Fibroblast of the aortic adventitia (primary cell): ENCODE measurements at regions not wholly inside any gene's neighbourhood (a gene's known extent, or its start where the extent isn't known, plus 50 kb on each side); places are given as distances from the start of the nearest gene placed in this dataset.

Source experiments
- DNase-seq: peaks from one replicate; pipeline ENCODE4 v3.0.0-alpha.2; 2010; ENCODE audit warnings: low read depth
- H3K4me3 ChIP-seq: 2 replicates; pipeline ENCODE4 v1.5.1; 2011; ENCODE audit warnings: low read depth, mild to moderate bottlenecking, control low read depth, low read length, moderate library complexity
- TF ChIP-seq, protein P1 (sequence below): IDR thresholded peaks from 2 replicates; pipeline ENCODE4 v1.5.1; 2011; ENCODE audit warnings: mild to moderate bottlenecking, low read length, control low read depth, inconsistent platforms; ENCODE audit not compliant: insufficient read depth

DNA sequence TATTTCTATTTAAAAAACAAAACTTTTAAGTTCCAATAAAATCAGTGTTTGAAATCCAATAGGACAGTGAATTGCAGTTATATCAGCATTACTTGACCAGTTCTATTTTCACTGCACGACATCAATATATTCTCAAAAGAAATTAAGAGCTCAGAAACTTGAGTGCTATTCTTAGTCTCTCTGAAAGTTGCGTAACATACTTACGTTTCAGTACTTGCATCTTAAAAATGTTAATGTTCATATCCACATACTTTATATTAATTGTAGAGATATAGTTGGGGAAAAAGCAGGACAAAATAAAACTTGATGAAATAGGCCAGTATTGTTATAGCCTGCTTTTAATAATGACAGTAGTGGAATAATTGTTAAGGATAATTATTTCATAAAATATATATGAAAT, 720.5 kb upstream of the PCDH9 start:
- DNase-seq, result no peak
- H3K4me3 ChIP-seq, result no peak overlapping the region
- TF ChIP-seq, protein P1, sequence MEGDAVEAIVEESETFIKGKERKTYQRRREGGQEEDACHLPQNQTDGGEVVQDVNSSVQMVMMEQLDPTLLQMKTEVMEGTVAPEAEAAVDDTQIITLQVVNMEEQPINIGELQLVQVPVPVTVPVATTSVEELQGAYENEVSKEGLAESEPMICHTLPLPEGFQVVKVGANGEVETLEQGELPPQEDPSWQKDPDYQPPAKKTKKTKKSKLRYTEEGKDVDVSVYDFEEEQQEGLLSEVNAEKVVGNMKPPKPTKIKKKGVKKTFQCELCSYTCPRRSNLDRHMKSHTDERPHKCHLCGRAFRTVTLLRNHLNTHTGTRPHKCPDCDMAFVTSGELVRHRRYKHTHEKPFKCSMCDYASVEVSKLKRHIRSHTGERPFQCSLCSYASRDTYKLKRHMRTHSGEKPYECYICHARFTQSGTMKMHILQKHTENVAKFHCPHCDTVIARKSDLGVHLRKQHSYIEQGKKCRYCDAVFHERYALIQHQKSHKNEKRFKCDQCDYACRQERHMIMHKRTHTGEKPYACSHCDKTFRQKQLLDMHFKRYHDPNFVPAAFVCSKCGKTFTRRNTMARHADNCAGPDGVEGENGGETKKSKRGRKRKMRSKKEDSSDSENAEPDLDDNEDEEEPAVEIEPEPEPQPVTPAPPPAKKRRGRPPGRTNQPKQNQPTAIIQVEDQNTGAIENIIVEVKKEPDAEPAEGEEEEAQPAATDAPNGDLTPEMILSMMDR, result no peak

DNA sequence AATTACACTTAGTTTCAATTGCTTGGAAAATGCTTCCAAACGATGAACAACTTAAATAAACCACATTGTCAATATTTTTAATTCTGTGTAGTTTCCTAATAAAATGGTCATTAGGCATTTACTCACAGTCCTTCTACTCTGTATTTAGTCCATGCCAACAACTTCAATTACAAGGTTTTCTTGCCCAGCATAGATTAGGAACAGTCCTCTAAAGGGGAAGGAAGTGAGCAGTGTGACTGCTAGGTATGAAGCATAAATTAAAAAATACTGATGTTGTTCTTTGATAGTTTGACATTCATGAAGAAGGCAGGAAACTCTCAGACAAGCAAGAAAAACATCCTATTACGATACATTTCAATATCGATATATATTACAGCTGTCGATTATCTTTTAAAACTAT, 716.0 kb upstream of the PCDH9 start:
- no peak overlapping the region for H3K4me3 ChIP-seq
- TF ChIP-seq, protein P1, result no peak
- no peak for DNase-seq

DNA sequence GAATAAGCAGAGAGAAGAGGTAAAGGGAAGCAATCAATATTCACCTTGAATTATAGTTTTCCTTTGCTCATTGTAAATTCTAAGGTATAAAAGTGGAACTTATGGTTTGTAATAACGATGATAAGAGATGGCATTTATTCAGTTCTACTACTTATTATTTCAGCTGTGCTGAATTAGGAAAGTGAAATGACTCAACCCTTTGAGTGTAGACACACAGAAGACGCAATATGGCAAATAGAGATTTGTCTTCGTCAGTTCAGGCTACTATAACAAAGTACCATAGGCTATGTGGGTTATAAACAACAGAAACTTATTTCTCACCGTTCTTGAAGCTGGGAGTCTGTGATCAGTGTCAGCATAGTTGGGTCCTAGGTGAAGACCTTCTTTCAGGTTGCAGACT, 713.0 kb upstream of the PCDH9 start:
- no peak for DNase-seq
- H3K4me3 ChIP-seq, result no peak overlapping the region
- TF ChIP-seq, protein P1, result no peak

- TF ChIP-seq, protein P1, result no peak
- no peak for DNase-seq
- no peak overlapping the region for H3K4me3 ChIP-seq
These were observed 705.5 kb upstream of the PCDH9 start for GRCh38 chr13:67935626-67936025.

GRCh38 chr13:67934617-67935330, 704.6 kb upstream of the PCDH9 start:
- no peak overlapping the region for H3K4me3 ChIP-seq
- TF ChIP-seq, protein P1, result no peak
- no peak for DNase-seq

- TF ChIP-seq, protein P1, result no peak
These were observed 702.9 kb upstream of the PCDH9 start for GRCh38 chr13:67932991-67933390.

DNA sequence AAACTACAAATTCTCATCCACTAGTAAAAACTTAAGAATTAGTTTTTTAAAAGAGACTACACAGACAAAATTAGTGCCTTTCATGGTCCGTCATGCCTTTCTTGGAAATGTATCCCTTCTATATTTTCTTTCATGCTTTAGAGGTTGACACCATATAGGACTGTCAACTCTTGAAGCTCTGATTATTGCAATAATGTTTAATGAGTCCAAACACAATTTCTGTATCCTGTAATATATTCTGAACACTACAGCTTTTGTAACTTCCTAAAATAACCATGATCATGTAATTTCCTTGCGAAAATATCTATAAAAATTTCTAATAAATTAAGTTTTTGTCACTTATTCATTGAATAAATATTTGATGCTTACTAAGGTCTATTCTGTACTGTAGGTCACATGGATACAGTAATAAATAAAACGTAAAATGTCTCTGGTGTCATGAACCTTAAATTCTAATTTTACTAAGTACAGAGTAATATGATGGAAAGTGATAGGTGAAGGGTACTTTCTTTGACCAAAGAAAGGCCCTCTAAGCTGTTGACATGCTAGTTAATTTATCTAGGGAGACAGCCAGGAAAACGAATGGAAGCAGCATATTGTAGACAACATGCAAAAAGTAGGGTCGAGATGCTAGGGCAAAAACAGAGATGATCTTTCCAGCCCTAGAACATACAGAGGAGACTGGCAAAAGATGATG, 687.3 kb upstream of the PCDH9 start:
- no peak for DNase-seq
- TF ChIP-seq, protein P1, result no peak
- no peak overlapping the region for H3K4me3 ChIP-seq

More at GRCh38 chr13:67932991-67933390, 702.9 kb upstream of the PCDH9 start:
- DNase-seq, result no peak
- H3K4me3 ChIP-seq, result no peak overlapping the region
